NOMO-1 (cell line): ENCODE measurements at regions not wholly inside any gene's neighbourhood (a gene's known extent, or its start where the extent isn't known, plus 50 kb on each side); places are given as distances from the start of the nearest gene placed in this dataset.
"Not testable (repeated sequence)": the region's sequence is repeated elsewhere in the genome, so short reads cannot be mapped to it uniquely, and the experiment has no call there.

Source experiments
- DNase-seq, 2 experiments: peaks; one replicate each; lab custom pipeline; 2025; ENCODE audit not compliant: unreplicated experiment in 2 of 2; lab: John Stamatoyannopoulos, UW

DNA sequence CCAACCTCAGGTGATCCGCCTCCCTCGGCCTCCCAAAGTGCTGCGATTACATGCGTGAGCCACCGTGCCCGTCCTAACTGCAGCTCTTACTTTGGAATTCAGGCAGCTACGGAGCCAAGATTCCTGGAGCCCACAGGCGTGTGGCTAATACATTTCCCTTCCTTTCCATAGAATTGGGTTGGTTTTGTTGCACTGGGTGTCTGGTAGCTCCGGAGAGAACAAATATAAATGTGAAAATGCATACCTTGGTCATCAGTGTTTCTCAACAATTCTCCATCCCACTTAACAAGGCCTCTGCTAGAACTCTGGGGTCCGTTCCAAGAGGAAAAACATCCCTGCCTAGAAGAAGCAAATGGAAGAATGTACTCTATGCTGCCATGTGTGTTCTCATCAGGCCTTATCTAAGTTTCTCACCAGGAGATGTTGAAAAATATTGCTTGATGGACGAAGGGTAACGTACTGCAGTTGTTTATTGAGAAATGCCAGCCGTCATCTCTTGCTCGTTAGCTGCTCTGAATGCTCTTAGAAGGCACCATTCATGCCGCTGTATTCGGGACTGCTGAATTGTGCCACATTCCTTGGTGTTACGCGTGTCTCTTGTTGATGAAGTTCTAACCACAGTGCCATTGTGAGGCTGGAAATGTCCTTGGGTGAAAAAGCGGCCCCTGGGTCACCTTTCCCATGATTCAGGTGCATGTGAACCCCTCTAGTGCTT is 50.5 kb upstream of the CD99 start:
- no peak for DNase-seq

DNA sequence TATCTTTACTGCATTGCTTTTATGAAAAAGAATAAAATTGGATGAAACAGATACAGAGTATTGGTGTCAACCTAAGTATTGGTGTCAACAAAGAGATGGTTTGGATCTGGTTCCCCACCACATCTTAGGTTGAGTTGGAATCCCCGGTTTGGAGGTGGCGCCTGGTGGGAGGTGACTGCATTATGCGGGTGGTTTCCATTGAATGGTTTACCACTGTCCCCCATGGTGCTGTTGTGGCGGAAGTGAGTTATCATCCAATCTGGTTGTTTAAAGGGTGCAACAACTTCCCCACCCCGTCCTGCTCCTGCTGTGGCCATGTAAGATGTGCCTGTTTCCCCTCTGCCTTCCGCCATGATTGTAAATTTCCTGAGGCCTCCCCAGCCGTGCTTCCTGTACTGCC is 52.8 kb upstream of the CD99 start:
- no peak for DNase-seq

DNA sequence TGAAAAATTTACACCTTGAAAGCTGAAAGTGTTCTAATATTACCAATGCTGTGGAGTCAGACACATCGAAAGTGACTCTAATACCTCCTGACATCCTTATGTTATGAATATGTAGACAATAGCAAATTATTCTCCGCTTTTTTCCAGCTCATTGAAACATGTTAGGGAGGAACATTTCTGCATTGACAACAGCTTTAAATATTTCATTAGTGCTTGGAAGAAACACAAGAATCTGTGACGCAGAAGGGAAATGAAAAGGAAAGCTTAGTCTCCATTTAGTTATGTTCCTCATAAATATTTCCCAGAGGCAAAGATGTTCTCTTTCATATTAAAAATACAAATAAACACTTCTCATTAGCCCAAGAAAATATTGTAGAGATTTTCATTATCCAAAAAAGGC is 55.8 kb upstream of the CD99 start:
- DNase-seq, result no peak

DNA sequence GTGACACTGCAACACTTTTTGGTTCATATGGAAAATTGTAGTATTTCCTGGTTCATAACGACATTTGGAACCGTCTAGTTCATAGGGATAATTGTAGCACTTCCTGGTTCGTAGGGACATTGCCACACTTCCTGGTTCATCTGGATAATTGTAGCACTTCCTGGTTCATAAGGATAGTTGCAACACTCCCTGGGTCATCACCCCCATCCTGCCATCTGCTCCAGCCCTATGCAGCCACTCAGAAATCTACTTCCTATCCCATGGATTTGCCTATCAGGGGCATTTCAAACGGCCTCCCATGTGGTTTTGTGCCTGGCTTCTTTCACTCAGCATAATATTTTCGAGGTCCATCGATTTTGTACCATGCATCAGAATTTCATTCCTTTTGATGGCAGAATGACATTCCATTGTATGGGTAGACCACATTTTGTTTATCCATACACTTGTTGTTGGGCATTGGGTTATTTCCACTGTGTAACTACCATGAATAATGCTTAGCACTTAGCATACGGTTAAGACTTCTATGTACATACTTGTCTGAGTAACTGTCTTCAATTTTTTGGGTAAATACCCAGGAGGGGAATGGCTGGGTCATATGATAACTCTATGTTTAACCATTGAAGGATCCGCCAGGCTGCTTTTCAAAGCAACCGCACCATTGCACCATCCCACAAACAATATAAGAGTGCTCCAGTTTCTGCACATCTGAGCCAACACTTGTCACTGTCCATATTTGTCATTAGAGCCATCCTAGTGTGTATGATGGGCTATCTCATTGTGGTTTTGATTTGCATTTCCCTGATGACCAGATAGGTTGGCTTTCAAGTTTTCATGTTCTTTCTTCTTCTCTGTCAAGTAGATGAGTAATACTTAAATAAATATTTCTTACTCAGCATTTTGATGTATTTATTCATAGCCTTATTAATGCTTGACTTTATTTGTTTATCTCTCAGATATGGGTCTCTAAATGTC is 58.3 kb upstream of the CD99 start:
- DNase-seq, result no peak

DNA sequence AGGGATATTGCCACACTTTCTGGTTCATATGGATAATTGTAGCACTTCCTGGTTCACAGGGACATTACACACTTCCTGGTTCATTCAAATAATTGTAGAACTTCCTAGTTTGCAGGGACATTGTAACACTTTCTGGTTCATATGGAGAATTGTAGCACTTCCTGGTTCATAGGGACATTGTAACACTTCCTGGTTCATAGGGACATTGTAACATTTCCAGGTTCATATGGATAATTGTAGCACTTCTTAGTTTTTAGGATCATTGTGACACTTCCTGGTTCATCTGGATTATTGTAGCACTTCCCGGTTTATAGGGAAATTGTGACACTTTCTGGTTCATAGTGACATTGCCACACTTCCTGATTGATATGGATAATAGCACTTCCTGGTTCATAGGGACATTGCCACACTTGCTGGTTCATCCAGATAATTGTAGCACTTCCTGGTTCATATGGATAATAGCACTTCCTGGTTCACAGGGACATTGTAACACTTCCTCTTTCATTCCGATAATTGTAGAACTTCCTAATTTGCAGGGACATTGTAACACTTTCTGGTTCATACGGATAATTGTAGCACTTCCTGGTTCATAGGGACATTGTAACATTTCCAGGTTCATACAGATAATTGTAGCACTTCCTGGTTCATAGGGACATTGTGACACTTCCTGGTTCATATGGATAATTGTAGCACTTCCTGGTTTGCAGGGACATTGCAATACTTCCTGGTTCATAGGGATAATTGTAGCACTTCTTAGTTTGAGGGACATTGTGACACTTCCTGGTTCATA is 59.2 kb upstream of the CD99 start:
- DNase-seq, result no peak

DNA sequence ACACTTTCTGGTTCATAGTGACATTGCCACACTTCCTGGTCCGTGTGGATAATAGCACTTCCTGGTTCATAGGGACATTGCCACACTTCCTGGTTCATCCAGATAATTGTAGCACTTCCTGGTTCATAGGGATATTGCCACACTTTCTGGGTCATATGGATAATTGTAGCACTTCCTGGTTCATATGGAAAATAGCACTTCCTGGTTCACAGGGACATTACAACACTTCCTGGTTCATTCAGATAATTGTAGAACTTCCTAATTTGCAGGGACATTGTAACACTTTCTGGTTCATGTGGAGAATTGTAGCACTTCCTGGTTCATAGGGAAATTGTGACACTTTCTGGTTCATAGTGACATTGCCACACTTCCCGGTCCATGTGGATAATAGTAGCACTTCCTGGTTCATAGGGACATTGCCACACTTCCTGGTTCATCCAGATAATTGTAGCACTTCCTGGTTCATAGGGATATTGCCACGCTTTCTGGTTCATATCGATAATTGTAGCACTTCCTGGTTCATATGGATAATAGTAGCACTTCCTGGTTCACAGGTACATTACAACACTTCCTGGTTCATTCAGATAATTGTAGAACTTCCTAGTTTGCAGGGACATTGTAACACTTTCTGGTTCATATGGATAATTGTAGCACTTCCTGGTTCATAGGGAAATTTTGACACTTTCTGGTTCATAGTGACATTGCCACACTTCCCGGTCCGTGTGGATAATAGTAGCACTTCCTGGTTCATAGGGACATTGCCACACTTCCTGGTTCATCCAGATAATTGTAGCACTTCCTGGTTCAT is 60.0 kb upstream of the CD99 start:
- not testable (repeated sequence) for DNase-seq

DNA sequence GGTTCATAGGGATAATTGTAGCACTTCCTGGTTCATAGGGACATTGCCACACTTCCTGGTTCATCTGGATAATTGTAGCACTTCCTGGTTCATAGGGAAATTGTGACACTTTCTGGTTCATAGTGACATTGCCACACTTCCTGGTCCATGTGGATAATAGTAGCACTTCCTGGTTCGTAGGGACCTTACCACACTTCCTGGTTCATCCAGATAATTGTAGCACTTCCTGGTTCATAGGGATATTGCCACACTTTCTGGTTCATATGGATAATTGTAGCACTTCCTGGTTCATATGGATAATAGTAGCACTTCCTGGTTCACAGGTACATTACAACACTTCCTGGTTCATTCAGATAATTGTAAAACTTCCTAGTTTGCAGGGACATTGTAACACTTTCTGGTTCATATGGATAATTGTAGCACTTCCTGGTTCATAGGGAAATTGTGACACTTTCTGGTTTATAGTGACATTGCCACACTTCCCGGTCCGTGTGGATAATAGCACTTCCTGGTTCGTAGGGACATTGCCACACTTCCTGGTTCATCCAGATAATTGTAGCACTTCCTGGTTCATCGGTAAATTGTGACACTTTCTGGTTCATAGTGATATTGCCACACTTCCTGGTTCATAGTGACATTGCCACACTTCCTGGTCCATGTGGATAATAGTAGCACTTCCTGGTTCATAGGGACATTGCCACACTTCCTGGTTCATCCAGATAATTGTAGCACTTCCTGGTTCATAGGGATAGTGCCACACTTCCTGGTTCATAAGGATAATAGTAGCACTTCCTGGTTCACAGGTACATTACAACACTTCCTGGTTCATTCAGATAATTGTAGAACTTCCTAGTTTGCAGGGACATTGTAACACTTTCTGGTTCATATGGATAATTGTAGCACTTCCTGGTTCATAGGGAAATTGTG is 60.8 kb upstream of the CD99 start:
- DNase-seq, result not testable (repeated sequence)

DNA sequence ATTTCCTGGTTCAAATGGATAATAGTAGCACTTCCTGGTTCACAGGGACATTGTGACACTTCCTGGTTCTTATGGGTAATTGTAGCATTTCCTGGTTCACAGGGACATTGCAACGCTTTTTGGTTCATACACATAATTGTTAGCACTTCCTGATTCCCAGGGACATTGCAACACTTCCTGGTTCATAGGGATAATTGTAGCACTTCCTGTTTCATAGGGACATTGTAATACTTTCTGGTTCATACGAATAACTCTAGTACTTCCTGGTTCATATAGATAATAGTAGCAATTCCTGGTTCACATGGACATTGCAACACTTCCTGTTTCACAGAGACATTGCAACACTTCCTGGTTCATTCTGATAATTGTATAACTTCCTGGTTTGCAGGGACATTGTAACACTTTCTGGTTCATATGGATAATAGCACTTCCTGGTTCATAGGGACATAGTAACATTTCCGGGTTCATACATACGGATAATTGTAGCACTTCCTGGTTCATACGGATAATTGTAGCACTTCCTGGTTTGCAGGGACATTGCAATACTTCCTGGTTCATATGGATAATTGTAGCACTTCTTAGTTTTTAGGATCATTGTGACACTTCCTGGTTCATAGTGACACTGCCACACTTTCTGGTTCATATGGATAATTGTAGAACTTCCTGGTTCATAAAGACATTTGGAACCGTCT is 61.6 kb upstream of the CD99 start:
- DNase-seq, result no peak

DNA sequence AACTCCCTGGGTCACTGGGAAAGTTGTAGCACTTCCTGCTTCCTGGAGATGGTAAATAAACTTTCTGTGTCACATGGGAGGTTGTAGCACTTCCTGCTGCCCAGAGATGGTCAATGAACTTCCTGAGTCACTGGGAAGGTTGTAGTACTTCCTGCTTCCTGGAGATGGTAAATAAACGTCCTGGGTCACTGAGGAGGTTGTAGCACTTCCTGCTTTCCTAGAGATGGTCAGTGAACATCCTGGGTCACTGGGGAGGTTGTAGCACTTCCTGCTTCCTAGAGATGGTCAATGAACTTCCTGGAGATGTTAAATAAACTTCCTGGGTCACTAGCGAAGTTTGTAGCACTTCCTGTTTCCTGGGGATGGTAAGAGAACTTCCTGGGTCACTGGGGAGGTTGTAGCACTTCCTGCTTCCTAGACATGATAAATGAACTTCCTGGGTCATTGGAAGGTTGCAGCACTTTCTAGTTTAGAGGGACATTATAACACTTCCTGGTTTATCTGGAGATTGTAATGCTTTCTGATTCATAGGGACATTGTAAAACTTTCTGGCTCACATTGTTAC is 62.3 kb upstream of the CD99 start:
- no peak for DNase-seq

DNA sequence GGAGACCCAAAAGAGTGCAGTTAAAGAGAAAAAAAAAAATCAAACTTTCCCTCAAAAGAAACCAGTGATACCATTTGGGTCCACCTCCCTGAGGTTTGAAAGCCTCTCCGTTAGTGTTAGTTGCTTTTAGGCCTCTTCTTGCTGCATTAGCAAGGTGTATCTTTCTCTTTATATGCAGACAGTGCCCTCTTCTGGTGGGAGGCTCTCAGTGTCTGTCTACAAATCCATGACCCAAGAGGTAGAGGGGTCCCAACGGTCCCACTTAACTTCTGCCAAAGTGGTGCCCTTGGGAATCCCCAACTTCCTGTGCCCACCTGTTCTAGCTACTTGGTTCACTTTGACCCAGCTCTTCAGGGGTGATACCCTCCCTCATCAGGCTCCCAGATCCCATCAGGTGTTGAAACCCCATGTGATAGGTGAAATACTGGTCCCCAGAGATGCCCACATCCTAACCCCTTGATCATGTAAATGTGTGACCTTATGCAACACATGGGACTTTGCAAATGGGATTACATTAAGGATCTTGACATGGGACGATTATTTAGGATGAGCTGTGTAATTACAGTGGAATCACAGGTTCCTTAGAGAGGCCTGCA is 63.7 kb upstream of the CD99 start:
- no peak for DNase-seq

DNA sequence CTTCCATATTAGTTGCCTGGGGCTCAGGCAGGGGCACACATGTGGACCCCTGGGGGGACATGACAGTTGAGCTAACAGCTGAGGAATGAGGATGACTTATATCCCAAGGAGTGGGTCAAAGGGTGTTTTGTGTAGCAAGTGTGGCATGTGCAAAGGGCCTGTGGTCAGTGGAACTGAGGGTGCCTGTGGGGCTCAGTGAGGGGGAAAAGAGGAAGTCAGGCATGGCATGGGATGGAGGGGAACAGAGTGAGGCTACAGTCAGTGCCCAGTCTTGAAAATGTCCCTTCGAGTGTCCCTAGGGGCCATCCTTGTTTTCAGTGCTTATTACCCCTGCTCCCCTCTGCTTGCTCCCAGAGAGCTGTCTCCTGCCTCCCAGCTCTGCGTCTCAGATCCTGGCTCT is 64.3 kb upstream of the CD99 start:
- no peak for DNase-seq

DNA sequence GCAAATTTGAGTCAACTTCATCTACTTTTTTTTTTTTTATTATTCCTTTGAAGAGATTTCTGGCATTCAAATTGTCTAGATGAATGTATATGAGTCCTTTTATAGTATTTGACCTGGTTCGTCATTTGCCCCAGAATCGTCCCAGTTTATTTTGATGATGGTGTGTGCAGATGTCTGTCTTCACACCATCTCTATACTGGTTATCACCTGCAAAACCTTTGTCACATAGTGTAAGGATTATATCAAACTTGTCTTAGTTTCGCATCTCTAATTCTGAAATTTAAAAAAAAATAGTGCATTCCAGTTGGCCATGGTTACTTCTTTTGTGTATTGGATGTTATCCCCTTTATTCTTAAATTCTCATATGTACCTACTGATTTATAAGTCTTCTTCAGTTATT is 70.5 kb upstream of the CD99 start:
- DNase-seq, result no peak

DNA sequence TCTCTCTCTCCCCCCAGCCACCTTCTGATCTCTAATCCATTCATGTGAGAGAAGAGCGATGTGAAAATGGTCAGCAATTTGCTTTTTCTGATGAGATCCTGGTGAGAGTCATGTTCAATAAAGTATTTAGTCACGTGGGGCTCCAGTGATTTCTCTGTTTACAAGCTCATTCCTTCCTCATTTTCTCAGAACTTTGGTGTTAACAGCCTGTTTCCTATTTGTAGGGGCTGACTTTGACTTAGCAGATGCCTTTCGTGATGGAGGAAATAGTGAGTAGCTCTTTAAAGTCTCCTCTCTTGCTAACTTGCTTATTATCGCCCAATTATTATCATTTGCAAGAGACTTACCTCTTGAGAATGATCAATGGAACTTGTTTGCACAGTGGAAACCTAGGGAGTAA is 72.6 kb upstream of the CD99 start:
- DNase-seq, result no peak

DNA sequence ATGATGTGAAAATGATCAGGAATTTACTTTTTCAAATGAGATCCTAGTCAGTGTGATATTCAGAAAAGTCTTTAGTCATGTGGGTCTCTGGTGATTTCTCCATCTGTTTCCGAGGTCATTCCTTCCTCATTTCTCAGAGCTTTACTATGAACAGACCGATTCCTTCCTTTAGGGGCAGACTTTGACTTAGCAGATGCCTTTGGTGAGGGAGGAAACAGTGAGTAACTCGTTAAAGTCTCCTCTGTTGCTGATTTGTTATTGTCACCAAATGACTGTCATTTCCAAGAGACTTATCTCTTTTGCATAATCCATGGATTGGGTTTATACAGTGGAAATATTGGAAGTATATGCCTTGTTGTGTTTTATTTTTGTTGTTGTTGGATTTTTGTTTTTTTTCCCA is 76.2 kb upstream of the CD99 start:
- DNase-seq, result no peak

DNA sequence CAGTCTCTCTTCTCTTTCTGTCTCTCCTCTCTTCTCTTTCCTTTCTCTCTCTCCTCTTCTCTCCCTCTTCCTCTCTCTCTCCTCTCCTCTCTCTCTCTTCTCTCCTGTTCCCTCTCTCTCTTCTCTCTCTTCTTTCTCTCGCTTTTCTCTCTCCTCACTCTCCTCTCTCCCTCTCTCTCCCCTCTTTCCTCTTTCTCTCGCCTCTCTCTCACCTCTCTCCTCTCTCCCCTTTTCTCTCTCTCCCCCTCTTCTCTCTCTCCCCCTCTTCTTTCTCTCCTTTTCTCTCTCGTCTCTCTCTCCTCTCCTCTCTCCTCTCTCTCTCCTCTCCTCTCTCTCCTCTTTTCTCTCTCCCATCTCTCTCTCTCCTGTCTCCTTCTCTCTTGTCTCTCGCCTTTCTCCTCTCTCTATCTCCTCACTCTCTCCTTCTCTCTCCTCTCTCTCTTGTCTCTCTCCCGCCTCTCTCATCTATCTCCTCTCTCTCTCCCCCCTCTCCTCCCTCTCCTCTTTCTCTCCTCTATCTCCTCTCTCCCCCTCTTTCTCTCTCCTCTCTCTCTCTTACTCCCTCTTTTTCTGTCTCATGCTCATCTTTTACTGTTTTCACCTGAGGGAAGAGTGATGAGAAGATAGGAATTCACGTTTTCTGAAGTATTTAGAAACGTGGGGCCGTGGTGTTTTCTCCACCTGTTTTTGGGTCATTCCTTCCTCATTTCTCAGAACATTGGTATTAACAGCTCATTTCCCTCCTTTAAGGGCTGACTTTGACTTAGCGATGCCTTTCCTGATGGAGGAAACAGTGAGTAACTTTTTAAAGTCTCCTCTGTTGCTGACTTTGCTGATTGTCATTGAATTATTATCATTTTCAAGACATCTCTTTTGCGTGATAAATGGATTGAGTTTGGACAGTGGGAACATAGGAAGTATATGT is 80.6 kb upstream of the CD99 start:
- no peak for DNase-seq

DNA sequence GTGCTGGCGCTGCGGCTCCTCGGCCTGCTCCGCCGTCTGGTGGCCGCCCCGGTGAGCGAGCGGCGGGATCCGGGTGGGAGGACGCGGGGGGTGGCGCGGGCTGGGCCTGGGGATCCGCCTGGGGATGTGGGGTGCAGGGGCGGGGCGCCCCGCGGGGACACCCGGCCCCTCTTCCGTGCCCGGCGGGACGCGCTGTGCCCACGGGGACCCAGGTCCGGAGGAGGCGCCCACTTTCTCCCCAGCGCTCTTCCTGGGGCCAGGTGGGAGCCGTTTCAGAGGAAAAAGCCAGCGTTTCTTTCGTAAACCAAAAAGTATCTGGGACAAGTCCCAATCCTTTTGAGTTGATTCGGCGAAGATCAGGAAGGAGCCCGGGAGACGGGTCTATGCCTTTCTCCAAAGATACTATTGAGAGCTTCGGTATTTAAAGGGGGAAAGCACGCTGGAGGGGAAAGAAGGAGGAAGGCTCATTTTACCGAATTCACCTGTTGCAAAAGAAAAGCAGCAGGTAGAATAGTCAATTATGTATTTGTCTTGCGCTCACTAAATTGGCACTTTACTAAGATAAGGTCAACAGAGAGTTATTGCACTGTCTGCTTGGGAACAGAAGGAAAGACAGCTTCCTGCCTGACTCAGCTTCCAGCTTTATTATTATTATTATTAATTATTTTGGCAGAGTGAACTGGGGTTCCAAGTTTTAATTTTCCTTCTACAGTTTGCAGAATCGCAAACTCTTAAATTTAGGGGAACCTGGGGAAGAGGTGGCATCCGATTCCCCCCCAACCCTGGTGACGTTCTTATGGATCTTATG is 81.5 kb upstream of the CD99 start:
- DNase-seq, result no peak
